ENCODE measurements at regions not wholly inside any gene's neighbourhood (a gene's known extent, or its start where the extent isn't known, plus 50 kb on each side); places are given as distances from the start of the nearest gene placed in this dataset.

- DNase-seq = no peak
Measured at GRCh38 chr9:135220601-135221575, 133.4 kb downstream of the OLFM1 start.

GRCh38 chr9:135221576-135221950 is 134.1 kb downstream of the OLFM1 start:
- no peak for DNase-seq

GRCh38 chr9:135221951-135222631 is 134.6 kb downstream of the OLFM1 start:
- DNase-seq = peak; percentile 39

GRCh38 chr9:135222881-135223760 is 135.7 kb downstream of the OLFM1 start:
- no peak for DNase-seq

GRCh38 chr9:135223831-135224230 is 136.4 kb downstream of the OLFM1 start:
- no peak for DNase-seq

- peak; percentile 82 for DNase-seq
Measured at GRCh38 chr9:135224286-135224877, 136.9 kb downstream of the OLFM1 start.

GRCh38 chr9:135224921-135225541 is 137.6 kb downstream of the OLFM1 start:
- peak; percentile 47 for DNase-seq

GRCh38 chr9:135225619-135226228 is 138.3 kb downstream of the OLFM1 start:
- no peak for DNase-seq

GRCh38 chr9:135226369-135227050 is 139.0 kb downstream of the OLFM1 start:
- no peak for DNase-seq

- DNase-seq = no peak
Measured at GRCh38 chr9:135227641-135228251, 140.3 kb downstream of the OLFM1 start.

- DNase-seq = no peak
Measured at GRCh38 chr9:135228345-135228982, 141.0 kb downstream of the OLFM1 start.

- DNase-seq = no peak
Measured at GRCh38 chr9:135228983-135229625, 141.6 kb downstream of the OLFM1 start.

GRCh38 chr9:135229701-135230385 is 142.4 kb downstream of the OLFM1 start:
- no peak for DNase-seq

- DNase-seq = no peak
Measured at GRCh38 chr9:135230386-135230765, 142.9 kb downstream of the OLFM1 start.

- no peak for DNase-seq
Measured at GRCh38 chr9:135230817-135231520, 143.5 kb downstream of the OLFM1 start.

- no peak for DNase-seq
Measured at GRCh38 chr9:135239100-135239768, 151.8 kb downstream of the OLFM1 start.

- DNase-seq = no peak
Measured at GRCh38 chr9:135239769-135240141, 152.3 kb downstream of the OLFM1 start.

GRCh38 chr9:135240222-135240621 is 152.8 kb downstream of the OLFM1 start:
- DNase-seq = peak; percentile 64

All from DMS79 treated with DMSO at 0.1 percent for 48 hours (cell line).